ENCODE measurements at regions not wholly inside any gene's neighbourhood (a gene's known extent, or its start where the extent isn't known, plus 50 kb on each side); places are given as distances from the start of the nearest gene placed in this dataset.

DNA sequence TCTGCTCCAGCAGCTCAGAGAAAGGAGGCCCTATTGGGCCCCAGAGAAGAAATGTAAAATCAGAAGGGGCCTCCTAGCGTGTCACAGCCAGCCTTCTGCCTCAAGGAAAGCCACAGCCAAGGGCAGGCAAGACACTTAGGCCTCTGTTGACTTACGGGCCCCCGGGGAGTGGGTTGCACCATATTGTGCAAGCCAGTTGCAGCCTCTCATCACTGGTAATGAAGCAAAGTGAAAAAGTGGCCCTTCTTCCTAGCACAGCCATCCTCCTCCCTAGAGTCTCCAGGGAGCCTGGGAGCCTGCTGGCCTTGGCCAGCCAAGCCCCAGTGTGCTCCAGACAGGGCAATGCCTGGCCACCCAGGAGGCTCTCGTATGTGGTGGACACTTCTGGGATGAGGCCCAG lies 56.2 kb upstream of the GDF10 start:
- Mint-ChIP-seq H3K27me3 (peaks cover 39% of the 10 kb centered on the region), H3K36me3 (ENCODE audit: low read depth) (no peaks in the 10 kb centered on the region), H3K27ac (no peak overlapping the region), H3K4me3 (no peak overlapping the region), H3K4me1 (ENCODE audit: low read depth) (no peaks in the 10 kb centered on the region), H3K9me3 (no peaks in the 10 kb centered on the region)
- intact Hi-C loops (cut with micrococcal nuclease): no loop called here

DNA sequence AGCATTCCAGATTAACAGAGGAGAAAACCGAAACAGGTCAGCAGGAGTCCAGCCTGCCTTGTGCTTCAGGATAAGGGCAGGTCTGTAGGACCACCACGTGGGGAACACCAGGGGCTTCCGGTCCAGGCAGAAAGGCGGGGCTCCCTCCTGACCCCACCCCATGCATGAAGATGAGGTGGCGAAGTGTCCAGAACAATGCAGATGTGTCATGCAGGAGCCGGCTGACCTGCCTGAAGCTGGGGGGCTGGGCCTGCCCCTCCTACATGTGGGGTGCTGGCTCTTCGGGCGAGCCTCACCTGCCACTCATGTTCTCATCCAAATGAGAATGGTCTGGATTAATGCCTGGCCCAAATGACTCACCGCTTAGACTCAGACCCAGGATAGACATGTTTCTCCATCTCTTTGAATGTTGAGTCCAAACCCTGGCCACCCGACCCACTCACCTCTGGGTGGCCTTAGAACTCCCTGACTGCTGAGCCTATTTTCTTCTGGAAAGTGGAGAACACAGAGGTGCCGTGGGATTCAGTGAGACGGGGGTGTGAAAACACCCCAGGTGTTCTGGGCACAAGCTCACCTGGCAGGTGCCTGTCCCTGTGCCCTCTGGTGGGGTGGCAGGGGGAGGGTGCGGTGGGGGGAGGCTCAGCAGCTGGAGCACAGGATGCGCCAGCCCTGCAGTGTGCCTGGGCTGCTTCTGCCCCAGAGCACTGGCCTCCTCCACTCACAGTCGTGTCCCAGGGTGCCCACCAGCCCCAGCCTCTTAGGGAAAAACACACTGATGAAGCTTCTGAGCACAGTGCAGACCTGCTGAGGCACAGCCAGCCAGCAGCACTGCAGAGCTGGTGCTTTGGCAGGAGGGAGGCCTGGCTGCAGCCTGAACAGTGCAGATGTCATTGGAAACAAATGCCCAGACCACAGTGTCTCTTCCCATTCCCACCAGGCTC lies 55.2 kb upstream of the GDF10 start:
- intact Hi-C loops (cut with micrococcal nuclease): no loop called here
- H3K27ac Mint-ChIP-seq: no peak overlapping the region
- no peaks in the 10 kb centered on the region for H3K9me3 Mint-ChIP-seq

DNA sequence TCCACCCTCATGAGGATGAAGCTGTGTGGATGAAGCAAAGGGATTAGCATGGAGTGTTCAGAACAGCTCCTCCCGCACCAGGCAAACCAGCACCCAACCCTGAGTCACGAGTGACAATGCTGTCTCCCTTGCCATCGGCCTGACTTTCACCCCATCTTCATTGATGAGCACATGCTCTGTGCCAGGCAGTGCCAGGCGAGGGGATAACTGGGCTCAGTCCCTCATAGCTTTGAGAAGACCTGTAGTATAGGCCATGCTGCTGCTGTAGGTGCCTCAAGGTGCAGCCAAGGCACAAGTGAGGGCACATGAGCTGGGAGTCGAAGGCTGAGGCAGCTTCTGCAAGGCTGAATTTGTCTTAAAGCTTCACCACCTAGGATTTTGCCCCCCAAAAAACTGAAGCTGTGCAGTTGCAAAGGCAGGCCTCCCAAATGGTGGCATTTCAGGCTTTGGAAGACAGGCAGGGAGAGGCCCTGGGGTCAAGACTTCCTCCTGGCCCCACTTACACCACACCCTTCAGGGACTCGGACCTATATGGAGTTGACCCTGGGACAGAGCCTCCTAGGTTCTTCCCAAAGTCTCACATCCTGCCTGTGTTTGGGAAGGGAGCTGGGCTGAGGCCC lies 54.2 kb upstream of the GDF10 start:
- no peak overlapping the region for H3K4me3 Mint-ChIP-seq
- intact Hi-C loops (cut with micrococcal nuclease): no loop called here
- H3K27me3 Mint-ChIP-seq: peaks cover 39% of the 10 kb centered on the region
- H3K27ac Mint-ChIP-seq: no peak overlapping the region
- no peaks in the 10 kb centered on the region for H3K9me3 Mint-ChIP-seq
- no peaks in the 10 kb centered on the region for H3K36me3 Mint-ChIP-seq (ENCODE audit: low read depth)
- H3K4me1 Mint-ChIP-seq (ENCODE audit: low read depth): no peaks in the 10 kb centered on the region

More for the DNA sequence above, 55.2 kb upstream of the GDF10 start:
- no peaks in the 10 kb centered on the region for H3K4me1 Mint-ChIP-seq (ENCODE audit: low read depth)
- H3K27me3 Mint-ChIP-seq: peaks cover 43% of the 10 kb centered on the region
- H3K4me3 Mint-ChIP-seq: no peak overlapping the region
- H3K36me3 Mint-ChIP-seq (ENCODE audit: low read depth): no peaks in the 10 kb centered on the region

DNA sequence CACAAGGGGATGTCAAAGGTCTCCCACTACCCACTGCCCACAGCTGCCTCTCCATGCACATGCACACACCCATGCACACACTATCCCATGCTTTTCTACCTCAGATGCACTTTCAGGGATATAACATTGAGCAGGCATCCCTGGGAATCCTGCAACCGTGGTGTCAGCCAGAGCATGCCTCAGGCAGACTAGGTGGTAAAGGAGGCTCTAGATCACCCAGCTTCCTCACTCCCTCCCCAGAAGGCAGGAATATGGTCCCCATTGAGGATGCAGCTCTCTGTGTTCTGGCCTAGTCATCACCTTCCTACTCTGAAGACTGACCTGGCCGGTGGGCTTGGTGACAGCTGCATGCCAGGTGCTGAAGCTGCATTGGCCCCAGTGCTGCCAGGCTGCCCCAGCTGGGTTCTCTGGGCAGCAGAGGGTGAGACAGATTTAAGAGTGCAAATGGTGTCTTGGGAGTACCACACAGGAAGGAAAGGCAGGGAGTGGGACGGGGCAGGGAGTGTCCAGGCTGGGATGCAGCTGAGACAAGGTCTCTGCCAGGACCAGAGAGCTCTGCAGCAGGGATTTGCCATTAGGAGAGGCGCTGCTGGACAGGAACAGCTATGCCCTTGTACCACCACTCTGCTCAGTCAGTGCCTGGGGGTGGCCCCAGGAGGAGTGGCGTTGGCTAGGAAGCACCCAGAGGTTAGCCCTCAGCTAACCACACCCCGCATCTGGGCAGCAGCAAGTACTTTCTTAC lies 53.4 kb upstream of the GDF10 start:
- no peaks in the 10 kb centered on the region for H3K36me3 Mint-ChIP-seq (ENCODE audit: low read depth)
- H3K27ac Mint-ChIP-seq: no peak overlapping the region
- intact Hi-C loops (cut with micrococcal nuclease): no loop called here
- peaks cover 40% of the 10 kb centered on the region for H3K27me3 Mint-ChIP-seq
- no peaks in the 10 kb centered on the region for H3K4me1 Mint-ChIP-seq (ENCODE audit: low read depth)
- H3K9me3 Mint-ChIP-seq: no peaks in the 10 kb centered on the region
- H3K4me3 Mint-ChIP-seq: no peak overlapping the region

DNA sequence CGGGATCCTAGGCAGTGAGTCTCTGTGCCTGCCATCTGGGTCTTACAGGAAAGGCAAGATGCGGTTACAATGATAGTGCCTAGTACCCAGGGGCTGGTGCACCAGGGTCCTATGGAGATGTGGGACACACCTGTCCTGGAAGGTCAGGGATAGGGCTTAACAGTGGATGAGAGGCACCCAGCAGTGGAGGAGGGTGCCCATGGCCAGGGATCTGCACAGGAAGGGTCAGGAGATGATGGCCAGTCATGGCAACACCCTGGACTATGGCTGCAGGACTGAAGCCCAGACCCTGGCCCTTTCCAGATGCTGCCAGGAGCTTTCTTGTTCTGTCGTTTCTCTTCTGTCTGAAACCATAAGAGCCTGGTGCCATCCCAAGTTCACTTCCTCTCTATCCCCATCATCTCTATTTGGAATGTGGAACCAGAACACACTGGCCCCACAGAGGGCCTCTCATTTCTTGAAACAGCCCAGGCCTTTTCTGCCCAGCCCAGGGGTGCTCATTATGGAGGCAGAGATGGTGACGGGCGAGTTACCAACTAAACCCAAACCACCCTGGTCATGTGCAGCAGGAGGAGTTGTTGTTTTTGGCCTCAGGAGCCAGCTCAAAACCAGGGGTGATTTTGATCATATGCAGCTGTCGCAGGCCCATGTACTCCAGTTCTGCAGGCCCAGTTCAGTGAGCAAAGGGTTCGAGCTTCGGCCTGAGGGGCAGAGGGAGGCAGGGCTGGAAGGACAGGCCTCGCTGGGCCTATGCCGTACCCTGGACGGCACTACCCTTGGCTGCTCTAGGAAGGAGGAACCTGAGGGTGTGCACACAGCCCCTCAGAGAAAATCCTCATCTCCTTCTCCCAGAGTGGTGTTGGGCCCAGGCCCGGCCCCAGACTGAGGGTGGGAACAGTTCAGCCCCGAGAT lies 52.6 kb upstream of the GDF10 start:
- H3K4me3 Mint-ChIP-seq: no peak overlapping the region
- H3K27me3 Mint-ChIP-seq: peaks cover 45% of the 10 kb centered on the region
- H3K36me3 Mint-ChIP-seq (ENCODE audit: low read depth): no peaks in the 10 kb centered on the region
- intact Hi-C loops (cut with micrococcal nuclease): no loop called here
- H3K4me1 Mint-ChIP-seq (ENCODE audit: low read depth): no peaks in the 10 kb centered on the region
- H3K27ac Mint-ChIP-seq: no peak overlapping the region
- H3K9me3 Mint-ChIP-seq: no peaks in the 10 kb centered on the region

DNA sequence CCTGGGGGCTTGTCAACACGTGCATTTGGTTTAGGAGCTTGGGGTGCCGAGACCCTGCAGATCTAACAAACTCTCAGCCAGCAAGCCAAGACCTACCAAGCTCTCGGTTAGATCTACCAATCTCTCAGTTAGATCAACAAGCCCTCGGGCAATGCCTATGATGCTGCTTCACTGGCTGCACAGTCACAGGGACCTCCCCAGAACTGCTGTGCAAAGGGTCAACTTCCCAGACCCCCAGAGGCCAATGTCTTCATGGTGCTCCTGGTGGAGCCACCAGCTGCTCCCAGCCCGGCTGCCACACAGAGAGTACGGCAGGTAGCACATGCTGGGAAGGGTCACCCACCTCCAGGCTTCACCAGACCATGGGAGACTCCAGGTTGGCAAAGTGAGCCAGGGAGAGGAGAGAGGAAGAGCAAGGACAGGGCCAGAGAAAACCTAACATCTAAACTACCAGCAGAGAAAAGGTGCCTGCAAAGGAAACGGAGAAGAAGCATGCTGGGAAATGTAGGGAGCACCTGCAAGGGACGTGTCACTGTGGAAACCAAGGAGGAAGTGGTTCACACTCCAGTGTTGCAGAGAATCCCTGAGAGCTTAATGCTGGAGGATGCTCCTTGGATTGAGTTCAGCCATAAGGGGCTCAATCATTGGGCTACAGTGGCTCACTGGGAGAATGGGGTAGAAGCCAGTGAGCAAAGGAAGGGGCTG lies 51.5 kb upstream of the GDF10 start:
- Mint-ChIP-seq H3K4me1 (ENCODE audit: low read depth) (no peaks in the 10 kb centered on the region), H3K27me3 (peaks cover 57% of the 10 kb centered on the region), H3K4me3 (no peak overlapping the region), H3K36me3 (ENCODE audit: low read depth) (no peaks in the 10 kb centered on the region), H3K9me3 (no peaks in the 10 kb centered on the region), H3K27ac (no peak overlapping the region)
- intact Hi-C loops (cut with micrococcal nuclease): no loop called here

DNA sequence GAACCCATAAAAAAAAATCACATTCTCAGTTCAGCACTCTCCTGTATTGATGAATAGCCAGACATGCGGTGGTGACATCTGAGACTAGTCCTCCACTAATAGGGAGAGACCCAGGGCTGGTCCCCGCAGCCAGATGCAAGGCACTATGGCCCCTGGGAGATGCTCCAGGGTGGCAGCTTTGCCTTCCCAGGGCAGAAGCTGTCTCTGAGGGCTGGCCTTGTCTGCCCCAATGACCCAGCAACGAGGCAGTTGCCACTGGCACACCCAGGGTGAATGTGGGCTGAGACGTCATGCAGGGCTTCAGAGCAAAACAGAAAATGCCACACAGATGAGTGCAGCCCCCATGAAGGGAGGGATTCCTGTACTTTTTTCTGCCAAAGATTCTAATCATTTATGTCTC lies 50.1 kb upstream of the GDF10 start:
- Mint-ChIP-seq H3K9me3 (no peaks in the 10 kb centered on the region), H3K36me3 (ENCODE audit: low read depth) (no peaks in the 10 kb centered on the region), H3K27me3 (peaks cover 68% of the 10 kb centered on the region), H3K4me3 (no peak overlapping the region), H3K27ac (no peak overlapping the region), H3K4me1 (ENCODE audit: low read depth) (peaks cover 13% of the 10 kb centered on the region)
- intact Hi-C loops (cut with micrococcal nuclease): no loop called here

All from dendritic cell treated with granulocyte-macrophage colony-stimulating factor and Interleukin-4, amounts not matched to agents 40 ng/mL and 50 ng/mL, for 4 days (primary cell).